ENCODE measurements at regions not wholly inside any gene's neighbourhood (a gene's known extent, or its start where the extent isn't known, plus 50 kb on each side); places are given as distances from the start of the nearest gene placed in this dataset.

- H3K4me3 ChIP-seq (ENCODE audit: low read depth, low read length): no peak overlapping the region
- no peak for DNase-seq (ENCODE audit: low read depth, low spot score)
- H3K27me3 ChIP-seq (ENCODE audit: control insufficient read depth, insufficient read depth, low read length): no peaks in the 10 kb centered on the region
- CTCF ChIA-PET: no interaction called here
- POLR2A ChIA-PET: no interaction called here
- no peak overlapping the region for H3K27ac ChIP-seq (ENCODE audit: low read depth, low read length)
- no peak for TF ChIP-seq CTCF (IDR thresholded peaks at IDR 0.05; ENCODE audit: low read depth, low read length)
- peaks cover 2% of the 10 kb centered on the region; the same call in 1 of the 2 replicates for H3K9me3 ChIP-seq (ENCODE audit: control insufficient read depth, insufficient read depth, low read length)
These were observed 333.6 kb upstream of the GYPC start for GRCh38 chr2:126322342-126322741.

- no peak overlapping the region for H3K27ac ChIP-seq (ENCODE audit: low read depth, low read length)
- DNase-seq (ENCODE audit: low read depth, low spot score): no peak
- no peak for TF ChIP-seq CTCF (IDR thresholded peaks at IDR 0.05; ENCODE audit: low read depth, low read length)
- H3K27me3 ChIP-seq (ENCODE audit: control insufficient read depth, insufficient read depth, low read length): no peaks in the 10 kb centered on the region
- H3K4me3 ChIP-seq (ENCODE audit: low read depth, low read length): no peak overlapping the region
- POLR2A ChIA-PET: no interaction called here
- peaks cover 2% of the 10 kb centered on the region; the same call in 1 of the 2 replicates for H3K9me3 ChIP-seq (ENCODE audit: control insufficient read depth, insufficient read depth, low read length)
- CTCF ChIA-PET: no interaction called here
These were observed 330.8 kb upstream of the GYPC start for GRCh38 chr2:126325202-126325601.

GRCh38 chr2:126329173-126329572 is 326.8 kb upstream of the GYPC start:
- no peak overlapping the region for H3K27ac ChIP-seq (ENCODE audit: low read depth, low read length)
- CTCF ChIA-PET: no interaction called here
- no peak for DNase-seq (ENCODE audit: low read depth, low spot score)
- no peak for TF ChIP-seq CTCF (IDR thresholded peaks at IDR 0.05; ENCODE audit: low read depth, low read length)
- H3K27me3 ChIP-seq (ENCODE audit: control insufficient read depth, insufficient read depth, low read length): no peaks in the 10 kb centered on the region
- POLR2A ChIA-PET: no interaction called here
- peaks cover 5% of the 10 kb centered on the region; the same call in 1 of the 2 replicates for H3K9me3 ChIP-seq (ENCODE audit: control insufficient read depth, insufficient read depth, low read length)
- H3K4me3 ChIP-seq (ENCODE audit: low read depth, low read length): no peak overlapping the region

GRCh38 chr2:126342457-126342856 is 313.5 kb upstream of the GYPC start:
- POLR2A ChIA-PET: no interaction called here
- CTCF ChIA-PET: no interaction called here
- Histone ChIP-seq H3K9me3 (ENCODE audit: control insufficient read depth, insufficient read depth, low read length) (no peaks in the 10 kb centered on the region), H3K27ac (ENCODE audit: low read depth, low read length) (no peak overlapping the region), H3K4me3 (ENCODE audit: low read depth, low read length) (no peak overlapping the region), H3K27me3 (ENCODE audit: control insufficient read depth, insufficient read depth, low read length) (no peaks in the 10 kb centered on the region)
- DNase-seq (ENCODE audit: low read depth, low spot score): no peak
- TF ChIP-seq CTCF (IDR thresholded peaks at IDR 0.05; ENCODE audit: low read depth, low read length): no peak

- POLR2A ChIA-PET: no interaction called here
- no peak for DNase-seq (ENCODE audit: low read depth, low spot score)
- H3K4me3 ChIP-seq (ENCODE audit: low read depth, low read length): no peak overlapping the region
- CTCF ChIA-PET: no interaction called here
- H3K27me3 ChIP-seq (ENCODE audit: control insufficient read depth, insufficient read depth, low read length): no peaks in the 10 kb centered on the region
- H3K9me3 ChIP-seq (ENCODE audit: control insufficient read depth, insufficient read depth, low read length): no peaks in the 10 kb centered on the region
- no peak overlapping the region for H3K27ac ChIP-seq (ENCODE audit: low read depth, low read length)
- TF ChIP-seq CTCF (IDR thresholded peaks at IDR 0.05; ENCODE audit: low read depth, low read length): no peak
These were observed 312.8 kb upstream of the GYPC start for GRCh38 chr2:126343136-126343535.
